Mesendoderm (in vitro differentiated cells): ENCODE measurements at regions not wholly inside any gene's neighbourhood (a gene's known extent, or its start where the extent isn't known, plus 50 kb on each side); places are given as distances from the start of the nearest gene placed in this dataset.

Experiments used
- DNase-seq: peaks from one replicate; pipeline ENCODE4 v3.0.0; 2013
- H2AK5ac ChIP-seq: 2 replicates; pipeline ENCODE4 v1.6.1; 2013; ENCODE audit warnings: low read length, inconsistent platforms
- H2BK120ac ChIP-seq: 2 replicates; pipeline ENCODE4 v1.6.1; 2013; ENCODE audit warnings: low read depth, mild to moderate bottlenecking, low read length, moderate library complexity, mixed read lengths
- H2BK15ac ChIP-seq: replicated peaks from 2 replicates; pipeline ENCODE4 v1.6.1; 2013; ENCODE audit warnings: low read depth, mild to moderate bottlenecking, moderate library complexity
- H2BK5ac ChIP-seq: 2 replicates; pipeline ENCODE4 v1.6.1; 2013; ENCODE audit warnings: low read length, inconsistent platforms
- H3K18ac ChIP-seq: 2 replicates; pipeline ENCODE4 v1.6.1; 2013; ENCODE audit warnings: mild to moderate bottlenecking, low read length, mixed read lengths
- H3K23ac ChIP-seq: one replicate; pipeline ENCODE4 v1.6.1; 2013; ENCODE audit warnings: low read length
- H3K27ac ChIP-seq: 2 replicates; pipeline ENCODE4 v1.5.1; 2013; ENCODE audit warnings: low read depth, mild to moderate bottlenecking, inconsistent platforms, low read length, moderate library complexity
- H3K27me3 ChIP-seq: 2 replicates; pipeline ENCODE4 v1.6.1; 2013; ENCODE audit warnings: low read length, control low read depth, mild to moderate bottlenecking, inconsistent platforms; ENCODE audit not compliant: insufficient read depth, poor library complexity
- H3K36me3 ChIP-seq: 2 replicates; pipeline ENCODE4 v1.6.1; 2013; ENCODE audit warnings: low read length, inconsistent platforms; ENCODE audit not compliant: control insufficient read depth, insufficient read depth
- H3K4ac ChIP-seq: one replicate; pipeline ENCODE4 v1.6.1; 2013; ENCODE audit warnings: low read depth, mild to moderate bottlenecking, low read length, moderate library complexity
- H3K4me1 ChIP-seq: 2 replicates; pipeline ENCODE4 v1.6.1; 2013; ENCODE audit warnings: low read depth, low read length, inconsistent platforms; ENCODE audit not compliant: control insufficient read depth
- H3K4me2 ChIP-seq: 2 replicates; pipeline ENCODE4 v1.6.1; 2013; ENCODE audit warnings: low read length
- H3K4me3 ChIP-seq: 2 replicates; pipeline ENCODE4 v1.5.1; 2013; ENCODE audit warnings: mild to moderate bottlenecking, low read length
- H3K56ac ChIP-seq: one replicate; pipeline ENCODE4 v1.6.1; 2013; ENCODE audit warnings: low read length
- H3K79me1 ChIP-seq: 2 replicates; pipeline ENCODE4 v1.6.1; 2013; ENCODE audit warnings: low read length, inconsistent platforms
- H3K79me2 ChIP-seq: 2 replicates; pipeline ENCODE4 v1.6.1; 2013; ENCODE audit warnings: mild to moderate bottlenecking, low read length; ENCODE audit not compliant: control insufficient read depth, insufficient read depth
- H3K9ac ChIP-seq: 2 replicates; pipeline ENCODE4 v1.6.1; 2013; ENCODE audit warnings: low read length, inconsistent platforms
- H4K5ac ChIP-seq: one replicate; pipeline ENCODE4 v1.6.1; 2013; ENCODE audit warnings: low read length
- H4K8ac ChIP-seq: one replicate; pipeline ENCODE4 v1.6.1; 2013; ENCODE audit warnings: low read depth, mild to moderate bottlenecking, control low read depth, low read length, moderate library complexity
- WGBS: extraction: QIAGEN DNeasy Blood & Tissue Kit; methylation state at CpG from one replicate; pipeline ENCODE4 v1.1.7; 2013; ENCODE audit warnings: low lambda C conversion rate, missing lambda C conversion rate; ENCODE audit not compliant: insufficient coverage; ENCODE audit errors: extremely low coverage; 5-methylcytosine and 5-hydroxymethylcytosine counted together

DNA sequence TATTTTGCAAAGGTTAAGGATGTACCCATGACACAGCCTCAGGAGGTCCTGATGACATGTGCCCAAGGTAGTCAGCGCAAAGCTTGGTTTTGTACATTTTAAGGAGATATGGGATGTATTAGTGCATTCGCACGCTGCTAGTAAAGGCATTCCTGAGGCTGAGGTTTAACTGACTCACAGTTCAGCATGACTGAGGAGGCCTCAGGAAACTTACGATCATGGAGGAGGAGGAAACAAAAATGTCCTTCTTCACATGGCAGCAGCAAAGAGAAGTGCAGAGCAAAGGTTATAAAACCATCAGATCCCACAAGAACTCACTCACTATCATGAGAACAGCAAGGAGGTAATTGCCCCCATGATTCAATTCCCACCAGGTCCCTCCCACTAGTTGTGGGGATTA, 1017.4 kb downstream of the EFNB2 start:
- no peaks in the 10 kb centered on the region for H3K4me1 ChIP-seq
- H2BK15ac ChIP-seq, result no peak overlapping the region
- H3K79me2 ChIP-seq, result no peaks in the 10 kb centered on the region
- DNase-seq, result no peak
- no peaks in the 10 kb centered on the region for H3K27me3 ChIP-seq
- H3K9ac ChIP-seq, result no peak overlapping the region
- no peak overlapping the region for H3K4me3 ChIP-seq
- H3K36me3 ChIP-seq, result no peaks in the 10 kb centered on the region
- no peak overlapping the region for H3K56ac ChIP-seq
- H3K27ac ChIP-seq, result no peak overlapping the region
- no peak overlapping the region for H4K5ac ChIP-seq
- H3K4ac ChIP-seq, result no peak overlapping the region
- H3K23ac ChIP-seq, result no peak overlapping the region
- H2AK5ac ChIP-seq, result no peak overlapping the region
- H2BK5ac ChIP-seq, result no peak overlapping the region
- no CpG with 5 or more reads among the region's 4 CpGs for WGBS
- H3K18ac ChIP-seq, result peak overlapping the region; percentile 68
- H4K8ac ChIP-seq, result no peak overlapping the region
- H2BK120ac ChIP-seq, result no peak overlapping the region
- H3K79me1 ChIP-seq, result no peaks in the 10 kb centered on the region
- H3K4me2 ChIP-seq, result no peak overlapping the region

DNA sequence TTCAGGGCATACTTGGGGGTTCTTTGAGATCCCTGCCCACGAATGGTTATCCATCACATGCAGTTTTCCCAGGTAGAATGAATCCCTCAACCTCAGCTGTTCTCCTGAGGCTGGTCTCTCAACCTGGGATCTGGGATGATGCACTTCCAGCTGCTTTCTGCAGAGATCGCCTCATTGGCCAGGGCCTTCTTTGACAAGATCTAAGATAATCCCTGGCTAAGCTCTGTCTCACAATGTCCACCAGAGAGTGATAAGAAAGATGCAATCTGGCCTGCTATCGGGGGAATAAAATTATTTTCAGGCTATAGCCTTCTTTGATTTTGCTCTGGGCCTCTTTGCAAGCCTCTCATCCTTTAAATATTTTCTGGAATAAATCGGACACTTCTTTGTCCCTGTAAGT, 1021.1 kb downstream of the EFNB2 start:
- H3K36me3 ChIP-seq, result no peaks in the 10 kb centered on the region
- DNase-seq, result no peak
- no peak overlapping the region for H2BK120ac ChIP-seq
- H3K79me2 ChIP-seq, result no peaks in the 10 kb centered on the region
- H3K27me3 ChIP-seq, result no peaks in the 10 kb centered on the region
- no peak overlapping the region for H3K4me3 ChIP-seq
- H4K8ac ChIP-seq, result no peak overlapping the region
- no peak overlapping the region for H2BK5ac ChIP-seq
- H2AK5ac ChIP-seq, result no peak overlapping the region
- no peak overlapping the region for H3K23ac ChIP-seq
- H3K9ac ChIP-seq, result no peak overlapping the region
- H3K56ac ChIP-seq, result no peak overlapping the region
- no peak overlapping the region for H3K27ac ChIP-seq
- no peak overlapping the region for H2BK15ac ChIP-seq
- H3K79me1 ChIP-seq, result no peaks in the 10 kb centered on the region
- no peaks in the 10 kb centered on the region for H3K4me1 ChIP-seq
- H3K4ac ChIP-seq, result no peak overlapping the region
- no peak overlapping the region for H3K4me2 ChIP-seq
- no CpG with 5 or more reads among the region's 4 CpGs for WGBS
- no peak overlapping the region for H3K18ac ChIP-seq
- H4K5ac ChIP-seq, result no peak overlapping the region

GRCh38 chr13:105513448-105513847, 1022.0 kb downstream of the EFNB2 start:
- Histone ChIP-seq H3K18ac (no peak overlapping the region), H2BK5ac (no peak overlapping the region), H4K5ac (no peak overlapping the region), H3K4ac (no peak overlapping the region), H3K36me3 (no peaks in the 10 kb centered on the region), H3K79me1 (no peaks in the 10 kb centered on the region), H3K27ac (no peak overlapping the region), H3K23ac (no peak overlapping the region), H2BK120ac (no peak overlapping the region), H3K79me2 (no peaks in the 10 kb centered on the region), H3K4me3 (no peak overlapping the region), H3K56ac (no peak overlapping the region), H4K8ac (no peak overlapping the region), H2BK15ac (no peak overlapping the region), H3K9ac (no peak overlapping the region), H3K27me3 (no peaks in the 10 kb centered on the region), H3K4me2 (no peak overlapping the region), H3K4me1 (no peaks in the 10 kb centered on the region), H2AK5ac (no peak overlapping the region)
- WGBS, result no CpG with 5 or more reads among the region's 2 CpGs
- DNase-seq, result no peak

DNA sequence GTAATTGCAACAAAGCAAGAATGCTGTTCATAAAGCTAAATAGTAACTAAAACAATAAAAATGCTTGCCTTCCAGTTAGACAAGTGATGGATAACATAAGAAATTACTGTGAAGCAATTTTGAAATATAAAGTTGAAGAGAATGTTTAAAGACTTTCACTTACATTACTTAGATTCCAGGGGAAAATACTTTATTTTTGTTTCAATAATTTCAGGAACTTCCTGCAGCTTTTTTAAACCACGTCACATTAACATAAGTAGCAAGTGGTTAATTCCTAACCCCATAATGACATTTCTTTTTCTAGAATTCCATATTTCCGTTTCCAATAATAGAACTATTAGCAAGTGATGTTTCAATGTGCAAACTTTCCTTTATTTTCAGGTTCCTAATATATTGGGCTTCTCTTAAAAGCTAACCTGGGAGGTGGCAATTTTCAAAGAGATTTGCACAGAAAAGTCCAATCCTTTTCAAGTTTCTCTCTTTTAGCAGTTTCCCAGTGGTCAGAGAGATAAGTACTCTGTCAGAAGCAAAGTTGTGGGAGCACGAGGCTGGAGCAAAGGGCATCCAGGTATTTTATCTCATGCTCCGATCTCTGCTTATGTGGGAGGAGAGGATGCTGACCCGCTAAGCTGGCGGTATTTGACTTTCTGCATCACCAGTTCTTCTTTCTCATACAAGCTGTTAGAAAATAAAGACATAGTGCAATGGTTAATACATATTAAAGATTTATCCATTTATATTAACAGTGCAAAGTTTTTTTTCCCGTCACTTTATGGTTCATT, 1025.3 kb downstream of the EFNB2 start:
- no peaks in the 10 kb centered on the region for H3K79me2 ChIP-seq
- no peak overlapping the region for H2BK5ac ChIP-seq
- no peak overlapping the region for H3K9ac ChIP-seq
- no peak overlapping the region for H3K4me2 ChIP-seq
- no peak overlapping the region for H3K4ac ChIP-seq
- no peak overlapping the region for H3K4me3 ChIP-seq
- no peak overlapping the region for H4K5ac ChIP-seq
- no peaks in the 10 kb centered on the region for H3K27me3 ChIP-seq
- no peak overlapping the region for H3K56ac ChIP-seq
- no peak overlapping the region for H3K27ac ChIP-seq
- no peaks in the 10 kb centered on the region for H3K79me1 ChIP-seq
- no peak overlapping the region for H2BK120ac ChIP-seq
- H3K4me1 ChIP-seq, result no peaks in the 10 kb centered on the region
- H2AK5ac ChIP-seq, result no peak overlapping the region
- H3K23ac ChIP-seq, result no peak overlapping the region
- WGBS, result no CpG with 5 or more reads among the region's 7 CpGs
- no peaks in the 10 kb centered on the region for H3K36me3 ChIP-seq
- no peak overlapping the region for H4K8ac ChIP-seq
- H2BK15ac ChIP-seq, result no peak overlapping the region
- DNase-seq, result peak; percentile 62
- no peak overlapping the region for H3K18ac ChIP-seq

DNA sequence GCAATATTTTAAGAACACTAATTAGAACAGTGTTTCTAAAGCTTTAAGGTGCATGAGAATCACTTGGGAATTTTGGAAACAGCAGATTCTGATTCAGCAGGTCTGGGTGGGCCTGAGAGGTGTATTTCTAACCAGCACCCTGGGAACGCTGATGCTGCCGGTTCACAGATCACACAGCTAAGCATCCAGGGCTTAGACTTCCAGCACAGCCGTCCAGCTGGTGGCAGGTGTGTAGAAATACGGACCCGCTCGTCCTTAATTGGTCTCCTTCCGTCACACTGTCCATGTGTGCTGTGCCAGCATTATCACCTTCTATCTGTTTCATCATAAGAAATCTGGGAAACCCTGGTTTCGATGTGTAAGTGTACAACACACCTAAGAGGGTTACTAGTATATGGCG, 1029.0 kb downstream of the EFNB2 start:
- Histone ChIP-seq H3K79me2 (no peaks in the 10 kb centered on the region), H3K23ac (no peak overlapping the region), H3K4me1 (no peaks in the 10 kb centered on the region), H3K36me3 (no peaks in the 10 kb centered on the region), H2BK120ac (no peak overlapping the region), H4K5ac (no peak overlapping the region), H3K79me1 (no peaks in the 10 kb centered on the region), H3K4ac (no peak overlapping the region), H2BK5ac (no peak overlapping the region), H2AK5ac (no peak overlapping the region), H3K18ac (no peak overlapping the region), H3K27me3 (no peaks in the 10 kb centered on the region), H3K27ac (no peak overlapping the region), H3K4me2 (no peak overlapping the region), H4K8ac (no peak overlapping the region), H3K56ac (no peak overlapping the region), H3K9ac (no peak overlapping the region), H3K4me3 (no peak overlapping the region), H2BK15ac (no peak overlapping the region)
- DNase-seq, result no peak
- WGBS, result no CpG with 5 or more reads among the region's 9 CpGs

DNA sequence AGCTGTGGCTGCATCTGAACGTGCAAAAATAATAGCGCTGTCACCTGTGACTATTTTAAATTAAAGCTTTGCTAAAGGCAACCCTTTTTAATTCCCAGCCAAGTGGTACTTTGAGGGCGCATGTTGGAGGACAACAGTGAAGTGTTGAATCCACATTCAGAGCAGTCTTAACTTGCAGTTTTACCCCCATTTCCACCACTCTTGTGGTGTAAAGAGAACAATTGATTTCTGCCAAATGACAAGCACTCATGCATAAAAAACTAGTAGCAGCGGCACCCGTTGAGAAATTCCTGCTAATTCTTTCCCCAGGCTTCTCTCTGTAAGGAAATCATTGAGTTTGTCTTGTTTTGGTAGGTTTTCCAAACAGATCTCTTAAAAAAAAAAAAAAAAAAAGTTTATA, 1033.3 kb downstream of the EFNB2 start:
- no CpG with 5 or more reads among the region's 5 CpGs for WGBS
- H3K4me3 ChIP-seq, result no peak overlapping the region
- DNase-seq, result peak; percentile 72

More for the DNA sequence above, 1033.3 kb downstream of the EFNB2 start:
- Histone ChIP-seq H3K9ac (no peak overlapping the region), H2BK5ac (no peak overlapping the region), H3K23ac (no peak overlapping the region), H2BK15ac (no peak overlapping the region), H3K18ac (no peak overlapping the region), H3K79me1 (no peaks in the 10 kb centered on the region), H2BK120ac (no peak overlapping the region), H3K36me3 (no peaks in the 10 kb centered on the region), H3K4ac (no peak overlapping the region), H3K56ac (no peak overlapping the region), H2AK5ac (no peak overlapping the region), H3K4me2 (no peak overlapping the region), H4K5ac (no peak overlapping the region), H3K27me3 (no peaks in the 10 kb centered on the region), H3K27ac (no peak overlapping the region), H3K79me2 (no peaks in the 10 kb centered on the region), H3K4me1 (peaks cover 2% of the 10 kb centered on the region), H4K8ac (no peak overlapping the region)
